Heart left ventricle (tissue), 16 donors: ENCODE measurements at regions not wholly inside any gene's neighbourhood (a gene's known extent, or its start where the extent isn't known, plus 50 kb on each side); places are given as distances from the start of the nearest gene placed in this dataset.

Experiments
- ATAC-seq, 4 donors: fragments of 200-7000 bp; cut with Tn5 transposase; one replicate each; pipeline ENCODE4 v1.9.1; 2020 to 2022; ENCODE audit warnings: moderate library complexity in 4 of 4, mild to moderate bottlenecking in 3 of 4, moderate number of reproducible peaks in 1 of 4
- DNase-seq, 5 donors: peaks; one replicate each; pipeline ENCODE4 v3.0.0-alpha.2; 2020
- H3K27ac ChIP-seq, 12 donors: fragments of 200-600 bp; sonication (generic) in 4 of 12; one replicate each; pipeline versions ENCODE4 v1.5.0 to v1.8.0; 2016 to 2022; ENCODE audit warnings: mild to moderate bottlenecking in 2 of 12
- H3K27me3 ChIP-seq, 9 donors: fragments of 200-600 bp; sonication (generic) in 2 of 9; one replicate each; pipeline versions ENCODE4 v1.5.1 to v1.8.0; 2016 to 2022; ENCODE audit warnings: mild to moderate bottlenecking in 3 of 9
- H3K36me3 ChIP-seq, 9 donors: fragments of 200-600 bp; sonication (generic) in 2 of 9; one replicate each; pipeline versions ENCODE4 v1.5.0 to v1.8.0; 2018 to 2022; ENCODE audit warnings: mild to moderate bottlenecking in 2 of 9
- H3K4me1 ChIP-seq, 12 donors: fragments of 200-600 bp; sonication (generic) in 4 of 12; one replicate each; pipeline versions ENCODE4 v1.5.0 to v1.8.0; 2016 to 2022; ENCODE audit warnings: mild to moderate bottlenecking in 3 of 12
- H3K4me3 ChIP-seq, 12 donors: fragments of 200-600 bp; sonication (generic) in 4 of 12; one replicate each; pipeline versions ENCODE4 v1.5.0 to v1.8.0; 2017 to 2022; ENCODE audit warnings: mild to moderate bottlenecking in 9 of 12, moderate library complexity in 4 of 12
- H3K9me3 ChIP-seq, 12 donors: fragments of 200-600 bp; sonication (generic) in 4 of 12; one replicate each; pipeline versions ENCODE4 v1.5.0 to v1.8.0; 2016 to 2022; ENCODE audit warnings: mild to moderate bottlenecking in 1 of 12
- CTCF ChIP-seq, 12 donors: fragments of 200-600 bp; sonication (generic) in 4 of 12; IDR thresholded peaks; one replicate each; pipeline versions ENCODE4 v1.5.0 to v1.8.0; 2018 to 2022; ENCODE audit warnings: antibody characterized with exemption in 12 of 12, mild to moderate bottlenecking in 5 of 12
- POLR2A ChIP-seq, 2 donors: fragments of 450-650 bp; IDR thresholded peaks; one replicate each; pipeline ENCODE4 v1.6.1; 2017; ENCODE audit warnings: antibody characterized with exemption in 2 of 2, mild to moderate bottlenecking in 2 of 2, moderate library complexity in 2 of 2
- WGBS, 4 donors: extraction: QIAGEN DNeasy Blood & Tissue Kit in 2 of 4; methylation state at CpG; one replicate each; pipeline versions ENCODE4 v1.1.5 to v1.1.7; 2013 to 2018; 5-methylcytosine and 5-hydroxymethylcytosine counted together
- intact Hi-C, 10 donors: fragments of 100-400 bp; cut with DNase I; formaldehyde crosslinking; loops; one replicate each; pipeline versions ENCODE4 v1.11.1 to v1.14.2; 2022
- donor health status: ischemic (EF 13 %, LVEDD 7.1; RV severe dilation, severe dysfunction).
- donor health status: healthy with polysubstance abuse.
- donor health status: DM: no; HTN: yes; CAD: no.
- donor health status: DM: no; HTN: no; CAD: no.
- donor health status: ischemic (EF 25% LVEDD 6.9; RV normal size, moderate dysfunction).
- donor health status: ischemic (EF 25% LVEDD 5.7; RV mildly dilated, moderate dysfunction).
- donor health status: healthy.
- donor health status: DM: yes; HTN: yes; CAD: no.
- donor health status: ischemic (EF 35%, LVEDD 5.7; RV mildly dilated, moderate dysfunction).
- donor health status: nonischemic (EF 11% LVEDD 7.7; RV severe dilation, severe dysfunction).
- donor health status: DM: yes; HTN: yes; CAD: no.
- donor health status: PGD.
- donor health status: ischemic (EF 29% LVEDD 5.4; RV normal size, mild dysfunction).
- donor health status: nonischemic (EF 23%, LVEDD 6.1; RV moderate dilation, normal function).

DNA sequence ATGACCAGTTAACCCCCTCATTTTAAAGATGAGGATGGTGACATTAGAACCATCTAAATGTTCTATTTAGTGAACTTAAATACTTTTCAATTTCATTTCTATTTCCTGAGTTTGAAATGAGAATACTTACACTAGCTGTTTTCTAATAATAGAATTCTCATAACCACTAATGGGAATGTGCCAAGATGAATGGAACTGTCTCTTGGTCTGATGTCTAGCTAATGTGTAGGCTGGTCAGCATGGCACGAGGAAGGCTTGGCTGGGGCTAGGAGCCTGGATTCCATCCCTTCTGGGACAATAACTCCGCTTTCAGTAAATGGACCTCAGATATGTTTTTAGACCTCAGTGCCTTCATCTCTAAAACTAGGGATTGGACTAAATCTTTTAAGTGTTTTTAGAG is 185.8 kb upstream of the NRP1 start:
- intact Hi-C loops = no loop called here

GRCh38 chr10:33519130-33519860 is 184.8 kb upstream of the NRP1 start:
- Histone ChIP-seq H3K9me3 (no peaks in the 10 kb centered on the region), H3K4me1 (peaks cover 0 to 3% (median 0%) of the 10 kb centered on the region in 12 donors), H3K36me3 (no peaks in the 10 kb centered on the region), H3K27ac (no peak overlapping the region), H3K27me3 (no peaks in the 10 kb centered on the region), H3K4me3 (no peak overlapping the region)
- intact Hi-C loops = no loop called here
- TF ChIP-seq CTCF (IDR thresholded peaks at IDR 0.05) (no peak), POLR2A (IDR thresholded peaks at IDR 0.05) (no peak)
- 79 to 83% (median 81%) methylated on average over 14 of the region's 14 CpGs for WGBS, 4 donors
- ATAC-seq (no peak), DNase-seq (no peak)

More for the DNA sequence above, 185.8 kb upstream of the NRP1 start:
- H3K9me3 ChIP-seq = no peaks in the 10 kb centered on the region
- peaks cover 0 to 3% (median 0%) of the 10 kb centered on the region in 12 donors for H3K4me1 ChIP-seq
- peak in 3 of 4 donors; percentile 57 to 71 (median 61) for ATAC-seq
- no peak overlapping the region for H3K4me3 ChIP-seq
- TF ChIP-seq CTCF (IDR thresholded peaks at IDR 0.05) = no peak
- TF ChIP-seq POLR2A (IDR thresholded peaks at IDR 0.05) = no peak
- no peak overlapping the region for H3K27ac ChIP-seq
- 51 to 60% (median 58%) methylated on average over 2 of the region's 2 CpGs for WGBS, 4 donors
- no peaks in the 10 kb centered on the region for H3K36me3 ChIP-seq
- DNase-seq = no peak
- no peaks in the 10 kb centered on the region for H3K27me3 ChIP-seq

- Histone ChIP-seq H3K36me3 (no peaks in the 10 kb centered on the region), H3K9me3 (no peaks in the 10 kb centered on the region), H3K4me3 (no peak overlapping the region), H3K27ac (no peak overlapping the region), H3K27me3 (no peaks in the 10 kb centered on the region), H3K4me1 (peaks cover 0 to 29% (median 6%) of the 10 kb centered on the region in 12 donors)
- ATAC-seq (no peak), DNase-seq (no peak)
- intact Hi-C loops = no loop called here
- TF ChIP-seq POLR2A (IDR thresholded peaks at IDR 0.05) (no peak), CTCF (IDR thresholded peaks at IDR 0.05) (no peak)
- WGBS, 4 donors = 73 to 100% (median 91%) methylated on average over 3 of the region's 3 CpGs
These were observed 175.7 kb upstream of the NRP1 start for GRCh38 chr10:33510206-33510605.

DNA sequence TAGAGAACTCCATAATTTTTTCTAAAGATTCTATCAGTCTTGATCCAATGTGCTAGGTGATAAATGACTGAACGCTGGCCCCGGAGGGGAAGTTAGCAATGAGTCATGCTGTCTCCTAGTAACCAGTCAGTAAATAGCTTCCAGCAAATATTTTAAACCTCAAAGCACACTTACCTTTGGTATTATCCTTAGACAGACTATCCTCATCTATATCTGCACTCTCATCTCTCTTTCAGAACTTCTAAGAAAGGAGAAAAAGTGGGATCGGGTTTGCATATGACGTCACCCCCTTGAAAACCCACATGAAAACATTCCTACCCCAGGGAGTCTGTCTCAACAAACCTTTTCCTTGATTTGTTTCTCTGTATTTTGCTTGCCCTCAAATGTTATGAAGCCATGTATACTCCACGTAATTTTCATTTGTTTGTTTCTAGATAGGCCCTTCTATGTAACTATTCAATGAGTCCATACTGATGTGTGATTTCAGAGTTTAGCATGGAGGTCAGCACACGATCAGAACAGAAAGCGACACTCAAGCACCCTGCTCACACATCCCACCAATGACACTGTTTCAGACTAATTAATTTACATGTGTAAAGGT is 174.9 kb upstream of the NRP1 start:
- TF ChIP-seq CTCF (IDR thresholded peaks at IDR 0.05) (no peak), POLR2A (IDR thresholded peaks at IDR 0.05) (no peak)
- H3K27me3 ChIP-seq = no peaks in the 10 kb centered on the region
- peaks cover 0 to 29% (median 6%) of the 10 kb centered on the region in 12 donors for H3K4me1 ChIP-seq
- WGBS, 4 donors = 35 to 45% (median 38%) methylated on average over 7 of the region's 7 CpGs
- H3K4me3 ChIP-seq = no peak overlapping the region
- H3K27ac ChIP-seq = peak overlapping the region in 1 of 12 donors; percentile 0
- H3K9me3 ChIP-seq = no peaks in the 10 kb centered on the region
- ATAC-seq (peak; percentile 47 to 88 (median 80)), DNase-seq (peak in 3 of 5 donors; percentile 12 to 52 (median 29))
- no peaks in the 10 kb centered on the region for H3K36me3 ChIP-seq
- intact Hi-C loops = no loop called here
